ENCODE measurements at regions not wholly inside any gene's neighbourhood (a gene's known extent, or its start where the extent isn't known, plus 50 kb on each side); places are given as distances from the start of the nearest gene placed in this dataset.

- no peaks in the 10 kb centered on the region for H4K20me1 ChIP-seq (ENCODE audit: insufficient read depth, low read length)
- ATAC-seq (no peak), FAIRE-seq (no peak), DNase-seq (ENCODE audit: low spot score) (no peak)
- WGBS (ENCODE audit: low lambda C conversion rate), result 6% methylated on average over 5 of the region's 5 CpGs
- H3K4me3 ChIP-seq (replicated peaks in 1 of 3; ENCODE audit: insufficient read depth in 1 of 3, low read depth in 2 of 3, low read length in 3 of 3), result no peak overlapping the region
- in situ Hi-C loops (cut with HindIII; ENCODE audit: extremely low pct_ligation_motif_present, low pct_unique_long_range_greater_than_20kb) (no loop called here), intact Hi-C loops (cut with micrococcal nuclease; ENCODE audit: unreplicated experiment) (no loop called here)
- no peak overlapping the region for H2AFZ ChIP-seq (ENCODE audit: low read length)
- no peak overlapping the region for H3K27ac ChIP-seq (ENCODE audit: extremely low read length, insufficient read depth, low read length)
- ChIA-PET CTCF (ENCODE audit: low intra/inter-chr PET ratio, low total read pairs) (no interaction called here), POLR2A (no interaction called here)
- H3K79me2 ChIP-seq (ENCODE audit: insufficient read depth, low read length), result no peaks in the 10 kb centered on the region
- H3K9ac ChIP-seq (ENCODE audit: insufficient read depth, low read depth, low read length), result no peak overlapping the region
- BruUV-seq (replicated peaks), result no TSS peak
- TF ChIP-seq ATAD3A (CRISPR knock-in tag; IDR thresholded peaks at IDR 0.05) (no peak), PITX1 (CRISPR knock-in tag; IDR thresholded peaks at IDR 0.05) (no peak), MNT (IDR thresholded peaks at IDR 0.05) (peak; percentile 43), ZFP36 (IDR thresholded peaks at IDR 0.05; ENCODE audit: borderline replicate concordance, low read depth, low read length, partially characterized antibody) (no peak)
- no peaks in the 10 kb centered on the region for H3K4me1 ChIP-seq (ENCODE audit: insufficient read depth, low read length)
- H3K27me3 ChIP-seq (ENCODE audit: control insufficient read depth in 1 of 2, insufficient read depth in 2 of 2, low read length in 2 of 2), result no peaks in the 10 kb centered on the region
- no peak overlapping the region for H3K4me2 ChIP-seq (ENCODE audit: low read depth, low read length)
- no peaks in the 10 kb centered on the region for H3K36me3 ChIP-seq (replicated peaks in 1 of 2; ENCODE audit: control insufficient read depth in 1 of 2, insufficient read depth in 2 of 2, low read length in 2 of 2)
- H3K9me3 ChIP-seq (ENCODE audit: low read length), result no peaks in the 10 kb centered on the region
Observed at GRCh38 chr6:14333556-14334305, 216.2 kb downstream of the CD83 start.

- H3K4me3 ChIP-seq (replicated peaks in 1 of 3; ENCODE audit: insufficient read depth in 1 of 3, low read depth in 2 of 3, low read length in 3 of 3), result no peak overlapping the region
- no peak overlapping the region for H3K9ac ChIP-seq (ENCODE audit: insufficient read depth, low read depth, low read length)
- H4K20me1 ChIP-seq (ENCODE audit: insufficient read depth, low read length), result no peaks in the 10 kb centered on the region
- intact Hi-C loops (cut with micrococcal nuclease; ENCODE audit: unreplicated experiment), result no loop called here
- no peaks in the 10 kb centered on the region for H3K9me3 ChIP-seq (ENCODE audit: low read length)
- POLR2A ChIA-PET, result no interaction called here
- CTCF ChIA-PET (ENCODE audit: low intra/inter-chr PET ratio, low total read pairs), result no interaction called here
- H3K27me3 ChIP-seq (ENCODE audit: control insufficient read depth in 1 of 2, insufficient read depth in 2 of 2, low read length in 2 of 2), result no peaks in the 10 kb centered on the region
- no peaks in the 10 kb centered on the region for H3K4me1 ChIP-seq (ENCODE audit: insufficient read depth, low read length)
- H3K4me2 ChIP-seq (ENCODE audit: low read depth, low read length), result no peak overlapping the region
- H3K79me2 ChIP-seq (ENCODE audit: insufficient read depth, low read length), result no peaks in the 10 kb centered on the region
- no peak overlapping the region for H3K27ac ChIP-seq (ENCODE audit: extremely low read length, insufficient read depth, low read length)
- FAIRE-seq, result no peak
- ATAC-seq, result no peak
- no peak overlapping the region for H2AFZ ChIP-seq (ENCODE audit: low read length)
- in situ Hi-C loops (cut with HindIII; ENCODE audit: extremely low pct_ligation_motif_present, low pct_unique_long_range_greater_than_20kb), result no loop called here
- no peaks in the 10 kb centered on the region for H3K36me3 ChIP-seq (replicated peaks in 1 of 2; ENCODE audit: control insufficient read depth in 1 of 2, insufficient read depth in 2 of 2, low read length in 2 of 2)
- WGBS (ENCODE audit: low lambda C conversion rate), result 7% methylated on average over 2 of the region's 2 CpGs
- BruUV-seq (replicated peaks), result no TSS peak
- no peak for DNase-seq (ENCODE audit: low spot score)
- no peak for TF ChIP-seq CC2D1A (CRISPR knock-in tag; IDR thresholded peaks at IDR 0.05)
- no peak for TF ChIP-seq ZNF562 (CRISPR knock-in tag; IDR thresholded peaks at IDR 0.05; ENCODE audit: borderline replicate concordance)
- TF ChIP-seq HBP1 (CRISPR knock-in tag; IDR thresholded peaks at IDR 0.05; ENCODE audit: low read depth), result no peak
- TF ChIP-seq ZBTB39 (CRISPR knock-in tag; IDR thresholded peaks at IDR 0.05), result no peak
- no peak for TF ChIP-seq ZNF451 (CRISPR knock-in tag; IDR thresholded peaks at IDR 0.05)
- TF ChIP-seq ZNF124 (CRISPR knock-in tag; IDR thresholded peaks at IDR 0.05), result no peak
- TF ChIP-seq ZNF574 (CRISPR knock-in tag; IDR thresholded peaks at IDR 0.05), result no peak
Observed at GRCh38 chr6:14335071-14335470, 217.5 kb downstream of the CD83 start.

Data from HepG2 (cell line).